Tibial nerve (tissue), 4 donors: ENCODE measurements at regions not wholly inside any gene's neighbourhood (a gene's known extent, or its start where the extent isn't known, plus 50 kb on each side); places are given as distances from the start of the nearest gene placed in this dataset.

ENCODE experiments used
- EP300 ChIP-seq, 2 donors: sonication (generic); formaldehyde crosslinking; IDR thresholded peaks; one replicate each; pipeline ENCODE4 v1.6.1; 2017; ENCODE audit warnings: antibody characterized with exemption in 2 of 2, mild to moderate bottlenecking in 1 of 2
- POLR2A ChIP-seq, 2 donors: fragments of 450-650 bp; IDR thresholded peaks; one replicate each; pipeline ENCODE4 v1.6.1; 2017; ENCODE audit warnings: antibody characterized with exemption in 2 of 2, mild to moderate bottlenecking in 2 of 2, moderate library complexity in 2 of 2
- TF ChIP-seq, protein P1 (sequence below), 5 experiments: fragments of 200-600 bp in 3 of 5; fragments of 450-650 bp in 2 of 5; sonication (generic) in 3 of 5; IDR thresholded peaks; one replicate each; pipeline ENCODE4 v1.5.1; 2016 to 2019; ENCODE audit warnings: antibody characterized with exemption in 5 of 5, mild to moderate bottlenecking in 3 of 5, moderate library complexity in 2 of 5

DNA sequence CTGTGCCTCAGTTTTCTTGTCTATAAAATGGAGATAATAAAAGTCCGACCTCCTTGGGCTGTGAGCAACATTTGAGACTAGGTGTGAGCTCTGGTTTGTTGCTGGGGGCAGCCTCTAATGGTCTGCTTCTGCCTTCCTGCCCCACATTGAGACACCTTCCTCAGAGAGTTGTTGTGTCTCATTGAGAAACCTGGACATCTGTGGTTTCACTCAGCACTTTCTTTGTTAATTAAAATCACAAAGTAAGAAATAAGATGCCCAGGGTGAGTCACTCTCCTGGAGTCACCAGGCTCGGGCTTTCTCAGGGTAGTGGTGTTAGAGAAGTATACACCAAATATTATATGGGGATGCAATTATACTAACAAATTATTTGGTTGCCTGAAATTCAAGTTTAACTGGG lies 389.2 kb upstream of the SALL1 start:
- TF ChIP-seq, protein P1, sequence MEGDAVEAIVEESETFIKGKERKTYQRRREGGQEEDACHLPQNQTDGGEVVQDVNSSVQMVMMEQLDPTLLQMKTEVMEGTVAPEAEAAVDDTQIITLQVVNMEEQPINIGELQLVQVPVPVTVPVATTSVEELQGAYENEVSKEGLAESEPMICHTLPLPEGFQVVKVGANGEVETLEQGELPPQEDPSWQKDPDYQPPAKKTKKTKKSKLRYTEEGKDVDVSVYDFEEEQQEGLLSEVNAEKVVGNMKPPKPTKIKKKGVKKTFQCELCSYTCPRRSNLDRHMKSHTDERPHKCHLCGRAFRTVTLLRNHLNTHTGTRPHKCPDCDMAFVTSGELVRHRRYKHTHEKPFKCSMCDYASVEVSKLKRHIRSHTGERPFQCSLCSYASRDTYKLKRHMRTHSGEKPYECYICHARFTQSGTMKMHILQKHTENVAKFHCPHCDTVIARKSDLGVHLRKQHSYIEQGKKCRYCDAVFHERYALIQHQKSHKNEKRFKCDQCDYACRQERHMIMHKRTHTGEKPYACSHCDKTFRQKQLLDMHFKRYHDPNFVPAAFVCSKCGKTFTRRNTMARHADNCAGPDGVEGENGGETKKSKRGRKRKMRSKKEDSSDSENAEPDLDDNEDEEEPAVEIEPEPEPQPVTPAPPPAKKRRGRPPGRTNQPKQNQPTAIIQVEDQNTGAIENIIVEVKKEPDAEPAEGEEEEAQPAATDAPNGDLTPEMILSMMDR (IDR thresholded peaks at IDR 0.05), result no peak
- no peak for TF ChIP-seq POLR2A (IDR thresholded peaks at IDR 0.05)
- TF ChIP-seq EP300 (IDR thresholded peaks at IDR 0.05), result no peak
